Glomerular visceral epithelial cell (primary cell): ENCODE measurements at regions not wholly inside any gene's neighbourhood (a gene's known extent, or its start where the extent isn't known, plus 50 kb on each side); places are given as distances from the start of the nearest gene placed in this dataset.
"Not testable (repeated sequence)": the region's sequence is repeated elsewhere in the genome, so short reads cannot be mapped to it uniquely, and the experiment has no call there.

Experiments
- DNase-seq: peaks from one replicate; pipeline ENCODE4 v3.0.0-alpha.2; 2016; ENCODE audit errors: extremely low spot score

DNA sequence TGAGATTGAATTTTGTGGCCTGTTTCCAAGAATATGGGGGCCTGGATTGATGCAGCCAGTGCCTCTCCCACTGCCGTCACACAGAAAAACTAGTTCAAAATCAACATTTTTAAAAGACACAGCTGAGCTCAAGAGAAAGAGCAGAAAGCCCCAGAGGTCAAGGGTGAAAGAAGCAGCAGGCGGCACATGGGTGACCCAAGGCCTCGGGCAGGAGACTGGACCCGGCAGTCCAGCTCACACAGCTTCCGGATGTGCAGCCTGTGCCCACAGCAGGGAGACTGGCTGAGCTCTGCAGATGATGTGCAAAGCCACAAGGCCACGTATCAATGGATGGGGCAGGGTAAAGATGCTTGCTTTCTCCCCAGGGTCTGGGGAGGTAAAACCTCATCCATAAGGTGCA is 50.4 kb upstream of the RNF32 start:
- no peak for DNase-seq

DNA sequence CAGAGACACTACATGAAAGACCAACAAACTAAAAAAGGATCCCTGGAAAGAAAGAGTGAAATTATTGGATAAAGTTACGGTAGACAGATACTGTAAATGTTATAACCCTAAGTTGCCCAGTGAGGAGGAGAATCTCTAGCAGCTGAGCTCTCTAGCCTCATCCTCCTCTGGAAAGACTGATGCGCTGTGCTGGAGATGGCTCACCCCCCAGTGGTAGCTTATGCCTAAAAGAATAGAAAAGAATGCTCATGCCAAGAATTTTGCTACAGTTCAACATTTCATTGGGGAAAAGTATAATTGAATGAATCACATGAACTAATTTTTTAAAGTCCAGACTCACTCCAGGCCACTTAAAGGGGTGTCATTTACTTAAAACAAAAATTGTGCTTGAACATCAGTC is 50.8 kb upstream of the RNF32 start:
- DNase-seq = no peak

DNA sequence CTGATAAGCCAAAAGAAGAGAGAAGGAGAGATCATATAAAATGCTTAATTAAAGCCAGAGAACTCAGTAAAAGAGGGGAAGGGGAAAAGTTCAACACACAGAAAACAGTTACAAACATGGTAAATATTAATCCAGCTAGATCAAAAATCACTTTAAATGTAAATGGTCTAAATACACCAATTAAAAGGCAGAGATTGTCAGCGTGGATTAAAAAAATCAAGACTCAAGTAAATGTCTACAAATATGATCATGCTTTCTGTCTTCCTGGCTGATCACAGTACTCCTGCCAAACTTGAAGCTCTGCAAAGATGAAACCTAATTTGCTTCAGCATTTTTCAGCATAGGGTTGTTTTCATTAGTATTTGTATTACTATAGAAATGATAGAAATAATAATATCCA is 54.6 kb upstream of the RNF32 start:
- DNase-seq = no peak

DNA sequence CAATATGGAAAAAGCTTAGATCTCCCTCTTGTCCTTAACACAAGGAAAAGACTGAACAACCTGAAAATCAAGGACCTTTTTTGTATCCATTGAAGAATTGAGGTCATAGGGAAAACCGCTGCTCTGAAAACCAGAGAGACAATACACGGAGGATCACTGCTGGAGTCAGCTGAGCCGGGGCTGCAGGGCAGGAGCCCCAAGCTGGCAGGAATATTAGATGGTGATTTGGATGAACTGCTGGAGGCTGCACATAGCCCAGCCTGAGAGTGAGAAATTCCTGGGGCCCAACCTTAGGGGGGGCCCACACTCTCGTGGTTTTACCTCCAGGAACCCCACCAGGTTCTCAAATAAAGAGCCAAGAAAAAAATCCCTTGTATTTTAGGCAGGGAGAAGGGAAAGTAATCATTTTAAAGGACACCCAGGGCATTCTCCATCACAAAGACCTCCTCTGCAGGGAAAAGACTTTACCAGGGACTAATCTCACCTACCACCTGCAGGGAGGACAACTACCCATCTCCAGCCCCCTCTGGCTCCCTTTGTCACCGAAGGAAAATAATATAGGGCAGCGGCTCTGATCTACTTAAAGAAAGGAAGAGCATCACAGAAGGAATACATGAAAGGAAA is 55.4 kb upstream of the RNF32 start:
- no peak for DNase-seq

DNA sequence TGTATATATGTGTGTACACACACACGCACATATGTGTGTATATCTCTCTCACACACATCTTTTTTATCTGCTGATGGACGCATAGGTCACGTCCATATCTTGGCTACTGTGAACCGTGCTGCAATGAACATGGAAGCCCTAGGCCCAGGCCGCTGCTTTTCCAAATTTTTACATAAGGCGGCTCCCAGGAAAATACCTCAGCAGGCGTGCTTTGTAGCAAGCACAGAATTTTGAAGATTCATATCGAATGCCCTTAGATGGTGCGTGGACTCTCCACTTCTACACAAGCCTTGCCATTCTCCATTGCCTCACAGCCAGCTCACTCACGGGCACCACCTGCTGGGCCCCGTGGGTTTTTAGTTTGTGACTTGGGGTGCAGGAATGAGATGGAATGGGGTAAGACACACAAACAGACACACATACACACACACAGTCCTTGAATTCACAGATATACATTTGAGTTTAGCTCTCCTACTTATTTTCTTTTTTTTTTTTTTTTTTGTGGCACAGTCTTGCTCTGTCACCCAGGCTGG is 57.9 kb upstream of the RNF32 start:
- DNase-seq = no peak

DNA sequence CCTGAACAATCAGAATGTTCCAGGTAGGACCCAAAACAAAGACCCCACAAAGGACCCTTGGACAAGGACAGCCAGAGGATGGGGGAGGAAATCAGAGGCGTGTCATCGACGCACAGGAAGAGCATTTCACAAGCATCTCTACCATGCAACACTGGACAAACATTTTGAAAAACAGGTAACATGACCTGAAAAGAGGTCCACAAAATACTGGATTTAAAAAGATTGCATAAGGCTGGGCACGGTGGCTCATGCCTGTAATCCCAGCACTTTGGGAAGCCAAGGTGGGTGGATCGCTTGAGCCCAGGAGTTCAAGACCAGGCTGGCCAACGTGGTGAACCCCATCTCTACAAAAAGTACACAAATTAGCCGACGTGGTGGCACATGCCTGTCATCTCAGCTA is 60.5 kb upstream of the RNF32 start:
- DNase-seq = no peak

DNA sequence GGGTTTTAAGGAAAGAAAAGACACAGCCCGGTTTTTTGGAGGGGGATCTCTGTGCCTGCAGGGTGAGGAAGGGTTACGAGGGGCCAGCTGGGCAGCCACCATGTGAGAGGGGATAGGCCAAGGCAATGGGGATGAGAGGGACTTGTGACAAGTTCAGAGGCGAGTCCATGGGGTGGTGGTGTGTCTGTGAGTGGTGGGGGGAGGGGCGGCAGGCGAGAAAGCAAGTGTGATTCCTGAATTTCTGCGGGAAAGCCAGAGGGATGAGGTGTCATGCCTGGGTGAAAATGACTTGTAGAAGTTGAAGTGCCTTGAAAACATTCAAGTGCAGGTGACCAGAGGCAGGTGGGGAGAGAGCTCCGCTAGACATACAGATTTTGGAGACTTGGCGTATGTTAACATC is 61.0 kb upstream of the RNF32 start:
- DNase-seq = no peak

DNA sequence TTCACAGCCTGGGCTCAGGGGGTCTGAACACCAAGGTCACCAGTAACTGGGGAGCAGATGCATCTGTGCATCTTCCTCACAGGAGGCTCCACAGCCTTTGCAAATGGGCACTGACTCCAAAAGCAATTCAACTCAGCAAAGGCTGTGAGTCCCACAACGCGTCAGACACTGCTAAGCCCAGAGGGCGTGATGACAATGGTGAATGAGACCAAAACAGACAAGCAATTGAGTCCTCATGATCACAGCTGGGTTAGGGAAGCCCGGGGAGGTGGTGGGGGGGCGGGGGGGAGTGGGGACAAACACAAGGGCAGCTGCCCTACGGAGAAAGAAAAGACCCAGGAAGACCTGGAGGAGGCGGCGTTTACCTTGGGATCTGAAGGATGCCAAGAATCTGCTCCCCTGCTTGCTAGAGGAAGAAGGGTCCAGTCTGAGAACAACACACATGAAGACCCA is 61.6 kb upstream of the RNF32 start:
- DNase-seq = no peak

DNA sequence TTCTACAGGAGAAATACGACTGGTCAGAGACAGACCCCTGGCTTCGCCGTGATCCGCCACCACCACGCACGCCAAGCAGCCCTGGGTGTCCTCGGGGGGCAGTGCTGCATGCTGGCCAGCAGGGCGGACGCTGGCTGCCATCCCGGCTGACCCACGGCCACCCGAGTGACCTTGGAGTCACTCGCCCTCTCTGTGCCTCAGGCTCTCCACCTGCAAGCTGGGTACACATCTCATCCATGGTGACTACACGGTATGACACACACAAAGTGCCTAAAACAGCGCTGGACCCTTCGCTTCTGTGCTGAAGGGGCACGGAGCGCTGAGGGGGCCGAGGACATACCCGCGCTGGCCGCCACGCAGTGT is 62.0 kb upstream of the RNF32 start:
- no peak for DNase-seq

DNA sequence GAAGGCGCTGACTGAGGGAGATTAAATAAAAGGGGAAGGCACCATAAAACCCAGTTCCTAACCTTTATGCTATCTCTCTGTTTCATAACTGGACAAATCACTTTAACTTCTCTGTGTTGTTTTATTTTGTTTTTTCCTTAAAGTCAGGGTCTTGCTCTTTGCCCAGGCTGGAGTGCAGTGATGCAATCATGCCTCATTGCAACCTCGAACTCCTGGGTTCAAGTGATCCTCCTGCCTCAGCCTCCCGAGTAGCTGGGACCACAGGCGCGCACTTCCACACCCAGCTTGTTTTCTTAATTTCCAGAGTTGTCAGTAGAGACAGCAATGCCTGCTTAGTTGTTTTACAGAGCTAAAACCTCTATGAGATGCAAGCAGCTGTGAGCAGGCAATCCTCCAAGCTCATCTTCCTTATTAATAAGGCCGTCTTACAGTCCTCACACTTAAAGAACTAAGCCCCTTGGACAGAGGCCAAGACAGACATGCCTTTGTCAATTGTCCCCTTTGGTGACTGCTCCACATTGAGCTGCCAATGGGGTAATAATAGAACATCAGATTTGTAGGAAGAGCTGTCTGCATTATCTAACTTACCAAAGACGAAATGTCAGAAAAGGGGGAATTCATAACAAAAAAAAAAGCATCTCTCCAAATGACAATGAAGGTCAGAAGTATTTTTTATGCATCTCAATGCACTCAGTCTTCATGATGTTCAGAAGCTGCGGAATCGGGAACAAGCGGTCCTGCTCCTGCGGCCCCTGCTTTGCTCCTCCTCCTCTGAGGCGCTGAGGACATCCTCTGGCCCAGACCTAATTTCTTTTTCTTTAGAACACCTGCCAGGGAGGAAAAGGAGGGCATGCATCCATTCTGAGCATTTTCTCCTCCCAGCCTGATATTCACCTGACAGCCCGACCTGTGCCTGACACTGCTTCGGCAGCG is 62.7 kb upstream of the RNF32 start:
- DNase-seq = no peak

DNA sequence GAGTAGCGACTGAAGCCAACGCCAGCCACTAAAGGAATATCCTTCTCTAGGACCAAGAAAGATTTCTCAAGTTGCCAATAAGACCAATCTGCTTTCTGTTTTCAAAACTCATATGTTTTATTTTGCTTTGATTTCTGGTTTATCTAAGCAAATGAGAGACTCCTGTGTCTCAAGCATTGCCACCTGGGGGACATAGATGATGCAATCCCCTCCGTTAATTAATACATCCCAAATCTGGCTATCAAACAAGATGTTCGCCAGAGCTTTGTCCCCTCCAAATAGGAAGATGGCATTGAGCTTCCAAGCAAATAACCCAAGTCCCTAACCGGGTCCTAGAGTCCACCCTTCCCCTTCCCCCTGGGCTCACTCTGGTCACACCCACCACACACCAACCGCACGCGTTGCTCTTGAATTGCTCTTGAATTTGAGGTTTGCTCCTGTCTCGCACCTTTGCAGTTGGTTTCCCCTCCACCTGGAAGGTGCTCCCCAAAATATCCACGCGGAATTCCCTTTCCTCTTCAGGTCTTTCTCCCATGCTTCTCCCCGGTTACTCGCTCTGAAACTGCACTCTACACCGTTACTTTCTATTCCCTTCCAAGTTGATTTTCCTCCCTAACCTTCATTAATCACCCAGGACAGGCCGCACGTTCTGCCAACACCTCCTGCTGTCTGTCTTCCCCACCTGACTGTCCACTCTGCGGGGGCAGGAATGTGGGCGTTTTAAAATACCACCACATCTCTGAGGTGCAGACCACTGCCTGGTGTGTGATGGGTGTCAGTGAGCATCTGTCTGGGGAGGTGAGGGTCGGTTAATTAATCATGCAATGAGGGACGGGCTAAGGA is 64.1 kb upstream of the RNF32 start:
- DNase-seq = no peak

DNA sequence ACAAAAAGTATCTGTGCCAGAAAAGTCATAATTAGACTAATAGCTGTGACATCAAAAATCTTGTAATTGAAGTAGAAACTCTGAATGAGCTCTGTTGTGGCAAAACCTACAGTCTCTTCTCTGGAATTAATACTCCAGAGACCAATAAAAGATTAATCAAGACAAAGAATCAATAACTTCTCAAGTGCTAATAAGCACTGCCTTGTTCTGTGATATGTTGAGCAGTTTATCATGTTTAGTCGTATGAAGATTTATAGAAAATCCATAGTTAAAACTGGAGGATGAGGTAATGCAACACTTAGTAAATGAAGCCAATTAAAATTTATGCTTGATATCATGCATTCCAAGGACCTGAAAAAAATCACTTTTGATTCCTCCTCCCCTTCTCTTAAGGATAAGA is 72.3 kb upstream of the RNF32 start:
- no peak for DNase-seq

DNA sequence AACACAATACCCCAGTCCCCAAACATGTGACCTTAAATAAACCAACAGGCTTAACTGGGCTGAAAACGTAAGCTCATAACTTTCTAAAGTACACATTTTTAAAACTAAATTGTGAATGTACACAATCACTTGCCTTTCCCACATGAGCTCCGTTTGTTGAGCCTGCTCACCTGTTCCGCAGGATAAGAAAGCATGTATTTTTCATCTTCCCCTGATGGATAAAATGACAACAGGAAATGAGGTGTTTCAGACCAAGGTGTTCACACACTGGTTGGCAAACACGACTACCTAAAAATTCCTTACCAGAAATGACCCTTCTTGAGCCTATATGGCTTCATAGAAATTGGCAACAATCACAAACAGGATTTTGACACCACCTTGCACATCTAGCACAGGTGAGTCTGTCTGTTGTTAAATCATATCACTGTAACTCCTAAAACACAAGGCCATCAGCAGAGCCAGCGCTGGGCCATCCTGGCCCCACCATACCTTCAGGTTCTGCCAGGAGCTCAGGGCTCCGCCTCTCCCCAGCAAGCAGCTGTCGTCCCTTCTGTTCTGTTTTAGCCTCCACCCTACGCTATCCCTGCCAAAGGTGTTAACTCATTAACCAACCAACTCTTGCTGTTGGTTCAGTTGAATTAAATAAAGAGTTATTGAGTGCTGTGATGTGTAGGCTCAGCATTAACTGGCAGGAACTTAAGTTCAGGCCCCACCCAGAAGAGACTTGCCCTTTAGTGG is 73.6 kb upstream of the RNF32 start:
- DNase-seq = no peak

DNA sequence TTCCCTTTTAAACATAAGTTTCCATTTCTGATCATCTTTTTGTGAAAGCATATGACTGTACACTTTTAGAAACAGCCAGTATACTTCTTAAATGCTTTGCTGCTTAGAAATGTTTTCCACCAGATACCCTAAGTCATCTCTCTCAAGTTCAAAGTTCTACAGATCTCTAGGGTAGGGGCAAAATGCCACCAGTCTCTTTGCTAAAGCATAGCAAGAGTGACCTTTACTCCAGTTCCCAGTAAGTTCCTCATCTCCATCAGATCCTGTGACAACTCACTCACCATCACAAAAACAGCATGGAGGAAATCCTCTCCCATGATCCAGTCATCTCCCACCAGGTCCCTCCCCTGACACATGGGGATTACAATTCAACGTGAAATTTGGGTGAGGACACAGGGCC is 75.6 kb upstream of the RNF32 start:
- not testable (repeated sequence) for DNase-seq

DNA sequence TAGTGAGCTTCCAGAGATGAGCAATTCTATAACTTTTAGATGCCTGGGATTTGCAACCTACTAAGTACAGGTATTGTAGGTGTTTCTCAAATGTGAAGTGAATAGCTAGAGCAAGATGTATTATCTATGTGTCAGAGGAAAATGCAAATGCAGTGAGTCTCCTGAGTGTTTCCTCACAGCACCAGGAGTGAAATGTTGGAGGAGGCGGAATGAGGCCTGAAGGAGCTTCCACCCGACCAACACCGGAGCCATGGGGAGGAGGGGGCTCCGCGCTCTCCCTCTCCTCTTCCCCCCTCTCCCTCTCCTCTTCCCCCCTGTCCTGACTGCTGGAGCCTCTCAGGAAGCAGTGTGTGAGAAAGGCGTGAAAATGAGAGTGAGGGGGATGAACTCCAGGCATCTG is 79.9 kb upstream of the RNF32 start:
- DNase-seq = no peak

DNA sequence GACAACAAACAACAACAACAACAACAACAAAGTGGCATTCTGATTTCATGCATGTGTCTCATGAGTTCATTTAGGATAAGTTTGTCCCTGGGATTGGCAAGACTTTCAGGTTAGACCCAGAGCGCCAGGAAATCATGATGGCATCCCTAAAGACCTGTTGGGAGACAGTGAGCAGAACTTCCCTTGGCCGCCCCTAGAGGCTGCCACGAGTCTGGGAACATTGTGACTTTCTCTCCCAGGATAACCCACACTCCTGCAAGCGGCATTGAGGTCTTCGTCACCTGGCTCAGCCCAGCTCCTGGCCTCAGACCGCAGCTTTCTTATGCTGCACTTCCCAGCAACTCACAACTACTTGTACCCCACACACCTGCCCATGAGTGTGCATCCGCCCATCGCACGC is 80.5 kb upstream of the RNF32 start:
- no peak for DNase-seq

DNA sequence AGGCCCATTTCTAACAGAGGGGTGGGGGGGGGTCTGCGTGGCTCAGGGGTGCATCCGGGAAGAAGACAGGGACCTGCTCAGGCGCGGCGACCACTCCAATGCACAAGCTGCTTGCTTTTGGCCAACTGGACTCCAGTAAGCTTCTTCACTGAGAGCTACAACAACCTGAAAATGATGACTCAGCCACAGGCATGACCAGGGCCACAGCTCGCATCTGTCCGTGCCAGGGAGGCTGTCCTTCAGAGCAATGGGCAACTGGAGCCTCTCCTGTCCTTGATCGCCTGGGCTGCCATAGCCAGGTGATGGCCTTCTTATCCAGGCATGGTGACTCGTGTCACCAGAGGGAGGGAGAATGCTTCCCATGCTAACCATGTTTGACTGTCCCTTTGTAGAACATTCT is 81.6 kb upstream of the RNF32 start:
- peak; percentile 70 for DNase-seq

DNA sequence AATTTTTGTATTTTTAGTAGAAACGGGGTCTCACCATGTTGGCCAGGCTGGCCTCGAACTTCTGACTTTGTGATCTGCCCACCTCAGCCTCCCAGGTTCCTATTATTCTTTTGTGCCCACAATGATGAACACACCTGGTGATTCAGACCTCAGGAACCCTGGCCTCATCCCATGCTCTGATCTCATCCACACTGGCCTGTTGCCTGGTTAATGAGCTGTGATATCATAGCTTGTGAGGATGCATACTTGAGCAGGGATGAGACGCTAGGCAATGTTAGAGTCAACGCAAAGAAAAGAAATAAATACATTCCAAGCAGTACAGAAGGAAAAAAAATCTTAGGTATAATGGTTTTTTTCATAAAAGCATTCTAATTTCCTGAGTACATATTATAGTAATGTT is 82.4 kb upstream of the RNF32 start:
- DNase-seq = peak; percentile 94

DNA sequence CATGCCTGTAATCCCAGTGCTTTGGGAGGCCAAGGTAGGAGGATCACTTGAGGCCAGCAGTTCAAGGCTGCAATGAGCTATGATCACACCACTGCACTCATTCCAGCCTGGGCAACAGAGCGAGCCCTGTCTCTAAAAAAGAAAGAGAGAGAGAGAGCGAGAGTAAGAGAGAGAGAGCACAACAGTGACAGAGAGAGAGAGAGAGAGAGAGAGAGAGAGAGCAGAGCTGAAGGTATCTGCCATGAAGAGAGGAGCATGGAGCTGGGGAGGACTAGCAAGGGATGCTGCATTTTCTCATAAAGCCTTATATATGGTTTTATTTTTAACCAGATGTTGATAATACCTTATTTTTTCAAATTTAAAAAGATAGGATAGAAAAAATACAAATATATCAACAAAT is 84.5 kb upstream of the RNF32 start:
- DNase-seq = no peak

DNA sequence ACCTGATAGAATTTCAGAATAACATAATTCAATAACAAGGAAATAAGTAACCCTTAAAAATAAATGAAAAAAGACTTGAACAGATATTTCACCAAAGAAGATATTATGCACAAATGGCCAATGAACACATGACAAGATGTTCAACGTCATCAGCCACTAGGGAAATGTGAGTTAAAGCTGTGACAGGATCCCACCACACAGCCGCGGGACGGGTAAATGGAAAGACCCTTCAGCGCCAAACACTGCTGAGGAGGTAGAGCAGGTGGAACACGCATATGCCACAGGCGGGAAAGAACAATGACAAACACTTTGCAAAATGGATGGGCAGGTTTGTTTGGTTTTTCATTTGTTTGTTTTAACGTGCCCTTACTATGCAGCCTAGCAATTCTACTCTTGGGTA is 86.1 kb upstream of the RNF32 start:
- DNase-seq = no peak

DNA sequence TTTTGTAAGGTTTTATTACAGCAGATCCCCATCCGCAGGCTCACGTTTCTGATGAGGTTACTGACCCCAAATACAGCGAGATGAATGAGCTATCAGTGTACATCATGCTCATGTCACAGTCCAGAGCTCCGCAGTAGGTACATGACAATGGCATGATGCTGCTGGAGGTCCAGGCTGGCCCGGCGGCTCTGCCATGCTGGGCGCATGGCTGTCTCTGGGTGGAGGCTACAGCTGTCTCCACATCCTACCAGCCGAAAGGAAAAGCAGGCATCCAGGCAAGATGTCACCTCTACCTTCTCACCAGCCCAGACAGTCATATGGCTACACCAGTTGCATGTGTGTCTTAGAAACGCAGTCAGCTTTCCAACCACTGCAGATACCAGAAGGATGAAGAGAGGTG is 90.9 kb upstream of the RNF32 start:
- no peak for DNase-seq
